C4-2B (cell line): ENCODE measurements at regions not wholly inside any gene's neighbourhood (a gene's known extent, or its start where the extent isn't known, plus 50 kb on each side); places are given as distances from the start of the nearest gene placed in this dataset.

Source experiments
- ZFX ChIP-seq: fragments of 450-650 bp; IDR thresholded peaks from 2 replicates; pipeline ENCODE4 v1.6.1; 2017
- TF ChIP-seq, protein P1 (sequence below): fragments of 450-650 bp; conservative IDR thresholded peaks from 2 replicates; pipeline ENCODE4 v1.5.1; 2017; ENCODE audit warnings: mild to moderate bottlenecking

DNA sequence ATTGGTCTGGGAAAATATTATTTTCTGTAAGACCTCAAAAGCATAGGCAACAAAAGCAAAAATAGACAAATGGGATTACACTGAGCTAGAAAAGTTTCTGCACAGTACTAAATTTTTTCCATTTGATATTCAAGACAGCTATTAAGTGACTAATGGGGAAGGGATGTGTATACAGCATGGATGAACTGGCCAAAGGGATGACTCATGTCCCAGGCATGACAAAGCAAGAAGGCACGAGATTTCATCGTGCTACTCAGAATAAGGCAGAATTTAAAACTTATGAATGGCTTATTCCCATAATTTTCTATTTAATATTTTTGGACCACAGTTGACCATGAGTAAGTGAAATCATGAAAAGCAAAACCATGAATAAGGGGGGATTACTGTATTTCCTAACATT is 1250.1 kb upstream of the GYPC start:
- TF ChIP-seq, protein P1, sequence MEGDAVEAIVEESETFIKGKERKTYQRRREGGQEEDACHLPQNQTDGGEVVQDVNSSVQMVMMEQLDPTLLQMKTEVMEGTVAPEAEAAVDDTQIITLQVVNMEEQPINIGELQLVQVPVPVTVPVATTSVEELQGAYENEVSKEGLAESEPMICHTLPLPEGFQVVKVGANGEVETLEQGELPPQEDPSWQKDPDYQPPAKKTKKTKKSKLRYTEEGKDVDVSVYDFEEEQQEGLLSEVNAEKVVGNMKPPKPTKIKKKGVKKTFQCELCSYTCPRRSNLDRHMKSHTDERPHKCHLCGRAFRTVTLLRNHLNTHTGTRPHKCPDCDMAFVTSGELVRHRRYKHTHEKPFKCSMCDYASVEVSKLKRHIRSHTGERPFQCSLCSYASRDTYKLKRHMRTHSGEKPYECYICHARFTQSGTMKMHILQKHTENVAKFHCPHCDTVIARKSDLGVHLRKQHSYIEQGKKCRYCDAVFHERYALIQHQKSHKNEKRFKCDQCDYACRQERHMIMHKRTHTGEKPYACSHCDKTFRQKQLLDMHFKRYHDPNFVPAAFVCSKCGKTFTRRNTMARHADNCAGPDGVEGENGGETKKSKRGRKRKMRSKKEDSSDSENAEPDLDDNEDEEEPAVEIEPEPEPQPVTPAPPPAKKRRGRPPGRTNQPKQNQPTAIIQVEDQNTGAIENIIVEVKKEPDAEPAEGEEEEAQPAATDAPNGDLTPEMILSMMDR, result no peak
- no peak for TF ChIP-seq ZFX
